Osteoblast (primary cell): ENCODE measurements at regions not wholly inside any gene's neighbourhood (a gene's known extent, or its start where the extent isn't known, plus 50 kb on each side); places are given as distances from the start of the nearest gene placed in this dataset.

Source experiments
- DNase-seq: peaks from one replicate; pipeline ENCODE4 v3.0.0; 2011; ENCODE audit warnings: low spot score, mixed read lengths; ENCODE audit not compliant: insufficient read length; ENCODE audit errors: missing footprints
- H2AFZ ChIP-seq: 2 replicates; pipeline ENCODE4 v1.6.0; 2011; ENCODE audit warnings: mild to moderate bottlenecking, low read length
- H3K27ac ChIP-seq: 2 replicates; pipeline ENCODE4 v1.5.1; 2011; ENCODE audit warnings: mild to moderate bottlenecking, low read depth, low read length, moderate library complexity
- H3K27me3 ChIP-seq: 2 replicates; pipeline ENCODE4 v1.6.0; 2012; ENCODE audit warnings: mild to moderate bottlenecking, control low read depth, inconsistent platforms, low read length, moderate library complexity; ENCODE audit not compliant: insufficient read depth
- H3K36me3 ChIP-seq: 2 replicates; pipeline ENCODE4 v1.5.1; 2011; ENCODE audit warnings: mild to moderate bottlenecking, low read length, control low read depth, moderate library complexity; ENCODE audit not compliant: insufficient read depth
- H3K4me1 ChIP-seq: 2 replicates; pipeline ENCODE4 v1.5.1; 2011; ENCODE audit warnings: mild to moderate bottlenecking, low read length, control low read depth, moderate library complexity; ENCODE audit not compliant: insufficient read depth
- H3K4me2 ChIP-seq: 2 replicates; pipeline ENCODE4 v1.6.0; 2011; ENCODE audit warnings: mild to moderate bottlenecking, low read length; ENCODE audit not compliant: insufficient read depth
- H3K4me3 ChIP-seq: fragments of 200-600 bp; sonication (generic); 3 replicates; pipeline ENCODE4 v1.5.1; 2012; ENCODE audit warnings: mild to moderate bottlenecking, low read length, inconsistent platforms; ENCODE audit not compliant: insufficient read depth
- H3K79me2 ChIP-seq: 2 replicates; pipeline ENCODE4 v1.6.0; 2012; ENCODE audit warnings: mild to moderate bottlenecking, low read length, control low read depth, inconsistent platforms; ENCODE audit not compliant: insufficient read depth
- H3K9me3 ChIP-seq: 2 replicates; pipeline ENCODE4 v1.5.1; 2011; ENCODE audit warnings: low read depth, low read length, control low read depth
- H4K20me1 ChIP-seq: 2 replicates; pipeline ENCODE4 v1.6.0; 2012; ENCODE audit warnings: mild to moderate bottlenecking, low read length, control low read depth; ENCODE audit not compliant: insufficient read depth
- TF ChIP-seq, protein P1 (sequence below): IDR thresholded peaks from 2 replicates; pipeline ENCODE4 v1.5.1; 2011; ENCODE audit warnings: mild to moderate bottlenecking, low read depth, low read length, moderate library complexity; ENCODE audit errors: extremely low read depth

DNA sequence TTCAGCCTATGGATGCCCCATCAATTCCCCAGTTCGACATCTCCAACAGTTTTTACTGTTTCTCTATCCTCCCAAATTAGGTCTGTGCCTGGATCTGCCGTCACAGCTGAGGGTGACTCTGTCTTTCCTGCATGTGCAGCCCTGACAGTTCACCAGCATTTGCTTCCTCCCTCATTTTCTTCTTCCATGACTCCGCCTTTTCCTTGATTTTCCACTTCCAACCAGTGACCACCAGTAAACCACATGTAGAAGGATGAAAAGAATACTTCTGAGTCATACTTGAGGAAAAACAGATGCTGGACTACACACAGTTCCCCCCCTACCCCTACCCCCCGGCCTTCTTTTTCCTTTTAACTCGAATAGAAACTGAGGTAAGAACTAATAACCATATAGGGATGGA lies 311.8 kb upstream of the POM121L12 start:
- TF ChIP-seq, protein P1, sequence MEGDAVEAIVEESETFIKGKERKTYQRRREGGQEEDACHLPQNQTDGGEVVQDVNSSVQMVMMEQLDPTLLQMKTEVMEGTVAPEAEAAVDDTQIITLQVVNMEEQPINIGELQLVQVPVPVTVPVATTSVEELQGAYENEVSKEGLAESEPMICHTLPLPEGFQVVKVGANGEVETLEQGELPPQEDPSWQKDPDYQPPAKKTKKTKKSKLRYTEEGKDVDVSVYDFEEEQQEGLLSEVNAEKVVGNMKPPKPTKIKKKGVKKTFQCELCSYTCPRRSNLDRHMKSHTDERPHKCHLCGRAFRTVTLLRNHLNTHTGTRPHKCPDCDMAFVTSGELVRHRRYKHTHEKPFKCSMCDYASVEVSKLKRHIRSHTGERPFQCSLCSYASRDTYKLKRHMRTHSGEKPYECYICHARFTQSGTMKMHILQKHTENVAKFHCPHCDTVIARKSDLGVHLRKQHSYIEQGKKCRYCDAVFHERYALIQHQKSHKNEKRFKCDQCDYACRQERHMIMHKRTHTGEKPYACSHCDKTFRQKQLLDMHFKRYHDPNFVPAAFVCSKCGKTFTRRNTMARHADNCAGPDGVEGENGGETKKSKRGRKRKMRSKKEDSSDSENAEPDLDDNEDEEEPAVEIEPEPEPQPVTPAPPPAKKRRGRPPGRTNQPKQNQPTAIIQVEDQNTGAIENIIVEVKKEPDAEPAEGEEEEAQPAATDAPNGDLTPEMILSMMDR = no peak
- no peaks in the 10 kb centered on the region for H3K4me1 ChIP-seq
- H3K4me2 ChIP-seq = no peak overlapping the region

DNA sequence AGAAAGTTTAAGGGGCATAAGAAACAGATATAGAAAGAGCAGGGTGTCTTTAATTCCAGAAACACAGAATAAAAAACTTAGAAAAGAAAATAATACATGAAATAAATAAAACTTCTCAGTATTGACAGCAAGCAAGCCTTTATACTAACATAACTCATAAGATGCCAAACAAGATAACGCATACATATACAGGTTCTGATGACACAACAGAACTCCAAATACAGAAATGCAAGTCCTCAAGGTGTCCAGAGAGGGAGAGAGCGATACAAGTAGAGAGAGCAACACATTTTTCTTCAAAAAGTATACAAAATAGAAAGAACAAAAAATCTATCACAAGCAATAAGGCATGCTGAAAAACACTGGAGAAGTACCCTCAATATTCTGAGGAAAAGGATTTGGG lies 314.6 kb upstream of the POM121L12 start:
- no peaks in the 10 kb centered on the region for H3K9me3 ChIP-seq
- no peak for DNase-seq
- TF ChIP-seq, protein P1 = no peak
- no peaks in the 10 kb centered on the region for H3K36me3 ChIP-seq
- no peaks in the 10 kb centered on the region for H3K4me1 ChIP-seq
- H3K4me3 ChIP-seq = no peak overlapping the region
- H2AFZ ChIP-seq = no peak overlapping the region
- H3K79me2 ChIP-seq = no peaks in the 10 kb centered on the region
- H3K4me2 ChIP-seq = no peak overlapping the region
- no peaks in the 10 kb centered on the region for H3K27me3 ChIP-seq
- no peak overlapping the region for H3K27ac ChIP-seq
- no peaks in the 10 kb centered on the region for H4K20me1 ChIP-seq

More for the DNA sequence above, 311.8 kb upstream of the POM121L12 start:
- Histone ChIP-seq H3K79me2 (no peaks in the 10 kb centered on the region), H2AFZ (no peak overlapping the region), H3K36me3 (no peaks in the 10 kb centered on the region), H3K27ac (no peak overlapping the region), H3K4me3 (no peak overlapping the region), H3K27me3 (no peaks in the 10 kb centered on the region), H3K9me3 (no peaks in the 10 kb centered on the region), H4K20me1 (no peaks in the 10 kb centered on the region)
- DNase-seq = no peak

DNA sequence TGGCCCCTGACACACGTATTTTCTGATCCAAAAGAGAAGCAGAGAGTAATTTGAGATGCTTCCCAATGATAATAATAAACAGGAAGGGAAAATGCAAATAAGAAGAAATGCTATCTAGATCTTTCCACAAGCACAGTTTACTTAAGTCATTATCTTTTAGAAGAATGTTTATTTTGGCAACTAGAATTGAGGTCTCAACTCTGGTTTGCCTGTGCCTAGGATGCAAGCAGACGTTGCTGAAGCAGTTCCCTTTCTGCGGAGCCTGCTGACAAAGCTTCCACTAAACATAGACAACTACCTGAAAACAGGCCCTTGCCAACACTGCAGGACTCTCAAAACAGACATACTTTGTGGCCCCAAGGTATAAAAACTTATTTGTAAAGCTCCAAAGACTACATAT lies 315.8 kb upstream of the POM121L12 start:
- Histone ChIP-seq H4K20me1 (no peaks in the 10 kb centered on the region), H3K4me3 (no peak overlapping the region), H3K79me2 (no peaks in the 10 kb centered on the region), H3K36me3 (no peaks in the 10 kb centered on the region), H2AFZ (no peak overlapping the region), H3K9me3 (no peaks in the 10 kb centered on the region), H3K27me3 (no peaks in the 10 kb centered on the region), H3K27ac (no peak overlapping the region), H3K4me2 (no peak overlapping the region), H3K4me1 (no peaks in the 10 kb centered on the region)
- no peak for DNase-seq
- TF ChIP-seq, protein P1 = no peak

DNA sequence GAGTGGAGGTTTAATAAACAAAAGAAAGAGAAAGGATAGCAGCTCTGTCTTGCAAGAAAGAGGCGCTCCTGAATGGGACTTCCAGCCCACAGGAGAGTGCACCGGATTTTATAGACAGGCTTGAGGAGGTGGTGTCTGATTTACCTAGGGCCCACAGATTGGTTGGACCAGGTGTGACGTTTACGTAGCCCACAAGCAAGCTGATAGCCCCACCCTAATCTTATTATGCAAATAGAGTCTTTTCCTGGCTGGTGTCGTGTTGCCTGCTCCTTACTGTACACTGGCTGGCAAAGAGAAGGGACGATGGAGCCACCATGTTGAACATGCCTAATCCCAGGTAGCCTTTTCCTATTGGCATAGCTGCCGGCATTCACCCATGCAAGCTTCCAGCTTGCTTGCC lies 319.7 kb upstream of the POM121L12 start:
- Histone ChIP-seq H3K9me3 (no peaks in the 10 kb centered on the region), H3K4me2 (no peak overlapping the region), H3K79me2 (no peaks in the 10 kb centered on the region), H3K27ac (no peak overlapping the region), H3K27me3 (no peaks in the 10 kb centered on the region), H3K4me3 (no peak overlapping the region), H2AFZ (no peak overlapping the region), H3K4me1 (no peaks in the 10 kb centered on the region), H4K20me1 (no peaks in the 10 kb centered on the region), H3K36me3 (no peaks in the 10 kb centered on the region)
- no peak for DNase-seq
- TF ChIP-seq, protein P1 = no peak
